Panc1 (cell line): ENCODE measurements at regions not wholly inside any gene's neighbourhood (a gene's known extent, or its start where the extent isn't known, plus 50 kb on each side); places are given as distances from the start of the nearest gene placed in this dataset.
"Not testable (repeated sequence)": the region's sequence is repeated elsewhere in the genome, so short reads cannot be mapped to it uniquely, and the experiment has no call there.

ENCODE experiments used
- ATAC-seq: fragments of 200-7000 bp; cut with Tn5 transposase; 2 replicates; pipeline ENCODE4 v1.9.1; 2020; ENCODE audit warnings: mild to moderate bottlenecking, moderate library complexity
- BruUV-seq: library from RNA; stranded (reverse); fragments of 400-500 nt; replicated peaks from 2 replicates; lab custom pipeline; 2021; lab: Mats Ljungman, UMichigan
- CTCF ChIA-PET: fragments of 300-600 bp; sonication (Branson Sonifier 250); formaldehyde crosslinking; loops from one replicate; lab custom pipeline; 2022; ENCODE audit warnings: antibody characterized with exemption; lab: Charles Lee
- POLR2A ChIA-PET: fragments of 300-600 bp; sonication (Branson Sonifier 250); formaldehyde crosslinking; loops from one replicate; lab custom pipeline; 2022; ENCODE audit warnings: antibody characterized with exemption; lab: Charles Lee
- DNase-seq: peaks from one replicate; pipeline ENCODE4 v3.0.0-alpha.2; 2010; ENCODE audit warnings: low read depth, low spot score
- H3K27ac ChIP-seq: 2 replicates; pipeline ENCODE4 v1.5.1; 2011; ENCODE audit warnings: mild to moderate bottlenecking, low read length, inconsistent platforms
- H3K27me3 ChIP-seq: fragments of 200-500 bp; sonication (Bioruptor generic); 2 replicates; pipeline ENCODE4 v1.6.0; 2014; ENCODE audit warnings: low read length, inconsistent platforms; ENCODE audit not compliant: control insufficient read depth, insufficient read depth
- H3K36me3 ChIP-seq: fragments of 200-500 bp; sonication (Bioruptor generic); 2 replicates; pipeline ENCODE4 v1.5.1; 2014; ENCODE audit warnings: inconsistent platforms, mild to moderate bottlenecking, low read length, moderate library complexity; ENCODE audit not compliant: control insufficient read depth, insufficient read depth
- H3K4me1 ChIP-seq: 2 replicates; pipeline ENCODE4 v1.5.1; 2011; ENCODE audit warnings: inconsistent platforms, mild to moderate bottlenecking, low read length, moderate library complexity; ENCODE audit not compliant: control insufficient read depth, insufficient read depth
- H3K4me3 ChIP-seq, 2 experiments: 2 replicates each; pipeline ENCODE4 v1.5.1; 2011 to 2012; ENCODE audit warnings: low read depth in 2 of 2, low read length in 2 of 2, mild to moderate bottlenecking in 2 of 2, inconsistent platforms in 1 of 2, moderate library complexity in 1 of 2
- H3K9me3 ChIP-seq: fragments of 200-500 bp; sonication (Bioruptor generic); 2 replicates; pipeline ENCODE4 v1.5.1; 2014; ENCODE audit warnings: low read depth, mild to moderate bottlenecking, inconsistent platforms, low read length, moderate library complexity; ENCODE audit not compliant: control insufficient read depth, insufficient read depth
- POLR2AphosphoS5 ChIP-seq: IDR thresholded peaks from 2 replicates; pipeline ENCODE4 v1.6.1; 2012; ENCODE audit warnings: mild to moderate bottlenecking, low read depth, low read length, moderate library complexity
- SIN3A ChIP-seq: IDR thresholded peaks from 2 replicates; pipeline ENCODE4 v1.6.1; 2012; ENCODE audit warnings: low read depth, mild to moderate bottlenecking, low read length, moderate library complexity, borderline replicate concordance; ENCODE audit not compliant: insufficient read depth
- TCF7L2 ChIP-seq: IDR thresholded peaks from 2 replicates; pipeline ENCODE4 v1.6.1; 2011; ENCODE audit warnings: mild to moderate bottlenecking, low read depth, low read length, inconsistent platforms
- in situ Hi-C: cut with HindIII; loops from 2 replicates; pipeline ENCODE4 v1.10.0; 2016; ENCODE audit warnings: low sequenced_read_pairs, low pct_unique_long_range_greater_than_20kb
- intact Hi-C: fragments of 100-400 bp; cut with micrococcal nuclease; formaldehyde crosslinking; loops from one replicate; pipeline ENCODE4 v1.10.0; 2022; ENCODE audit not compliant: unreplicated experiment
- TF ChIP-seq, protein P1 (sequence below): fragments of 450-650 bp; IDR thresholded peaks from 2 replicates; pipeline ENCODE4 v1.5.1; 2017; ENCODE audit warnings: mild to moderate bottlenecking
- TF ChIP-seq, protein P2 (sequence below), 2 experiments: IDR thresholded peaks; 2 replicates each; pipeline ENCODE4 v1.6.1; 2011 to 2012; ENCODE audit warnings: low read depth in 2 of 2, control low read depth in 1 of 2, low read length in 1 of 2, mild to moderate bottlenecking in 1 of 2, moderate library complexity in 1 of 2; ENCODE audit not compliant: insufficient read depth in 1 of 2

DNA sequence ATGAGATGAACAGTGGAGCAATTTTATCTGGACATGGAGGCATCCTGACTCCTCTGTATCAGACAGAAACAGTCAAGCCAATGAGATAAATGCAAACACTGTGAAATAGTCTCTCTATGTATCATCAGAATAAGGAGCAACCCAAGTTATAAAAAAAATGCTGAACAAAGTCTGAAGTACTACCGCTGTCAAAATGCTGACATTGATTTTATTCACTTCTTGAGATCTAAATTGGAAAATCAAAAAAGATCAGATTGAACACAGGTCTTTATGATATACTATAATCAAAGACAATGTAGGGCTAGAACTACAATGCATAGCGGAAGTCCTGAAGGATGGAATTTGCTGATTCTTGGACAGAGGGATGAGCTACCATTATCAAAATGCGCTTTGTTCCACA is 76.1 kb downstream of the FTHL17 start:
- in situ Hi-C loops: no loop called here

GRCh38 chrX:30995060-30995700 is 76.7 kb downstream of the FTHL17 start:
- CTCF ChIA-PET: no interaction called here

More for the DNA sequence above, 76.1 kb downstream of the FTHL17 start:
- ATAC-seq (no peak), DNase-seq (no peak)
- H3K4me3 ChIP-seq: no peak overlapping the region
- TF ChIP-seq SIN3A (no peak), POLR2AphosphoS5 (no peak), TCF7L2 (no peak)
- TF ChIP-seq, protein P1, sequence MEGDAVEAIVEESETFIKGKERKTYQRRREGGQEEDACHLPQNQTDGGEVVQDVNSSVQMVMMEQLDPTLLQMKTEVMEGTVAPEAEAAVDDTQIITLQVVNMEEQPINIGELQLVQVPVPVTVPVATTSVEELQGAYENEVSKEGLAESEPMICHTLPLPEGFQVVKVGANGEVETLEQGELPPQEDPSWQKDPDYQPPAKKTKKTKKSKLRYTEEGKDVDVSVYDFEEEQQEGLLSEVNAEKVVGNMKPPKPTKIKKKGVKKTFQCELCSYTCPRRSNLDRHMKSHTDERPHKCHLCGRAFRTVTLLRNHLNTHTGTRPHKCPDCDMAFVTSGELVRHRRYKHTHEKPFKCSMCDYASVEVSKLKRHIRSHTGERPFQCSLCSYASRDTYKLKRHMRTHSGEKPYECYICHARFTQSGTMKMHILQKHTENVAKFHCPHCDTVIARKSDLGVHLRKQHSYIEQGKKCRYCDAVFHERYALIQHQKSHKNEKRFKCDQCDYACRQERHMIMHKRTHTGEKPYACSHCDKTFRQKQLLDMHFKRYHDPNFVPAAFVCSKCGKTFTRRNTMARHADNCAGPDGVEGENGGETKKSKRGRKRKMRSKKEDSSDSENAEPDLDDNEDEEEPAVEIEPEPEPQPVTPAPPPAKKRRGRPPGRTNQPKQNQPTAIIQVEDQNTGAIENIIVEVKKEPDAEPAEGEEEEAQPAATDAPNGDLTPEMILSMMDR: no peak
- BruUV-seq: no TSS peak
- intact Hi-C loops: no loop called here
- H3K9me3 ChIP-seq: no peaks in the 10 kb centered on the region
- no peaks in the 10 kb centered on the region for H3K36me3 ChIP-seq
- no peak overlapping the region for H3K27ac ChIP-seq
- H3K4me1 ChIP-seq: no peaks in the 10 kb centered on the region
- no peaks in the 10 kb centered on the region for H3K27me3 ChIP-seq
- POLR2A ChIA-PET: no interaction called here
- CTCF ChIA-PET: no interaction called here

DNA sequence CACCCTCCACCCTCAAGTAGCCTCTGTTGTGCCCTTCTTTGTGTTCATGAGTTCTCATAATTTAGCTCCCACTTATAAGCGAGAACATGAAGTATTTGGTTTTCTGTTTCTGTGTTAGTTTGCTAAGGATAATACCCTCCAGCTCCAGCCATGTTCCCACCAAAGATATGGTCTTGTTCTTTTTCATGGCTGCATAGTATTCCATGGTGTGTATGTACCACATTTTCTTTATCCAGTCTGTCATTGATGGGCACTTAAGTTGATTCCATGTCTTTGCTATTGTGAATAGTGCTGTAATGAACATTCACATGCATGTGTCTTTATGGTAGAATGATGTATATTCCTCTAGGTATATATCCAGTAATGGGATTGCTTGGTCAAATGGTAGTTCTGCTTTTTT is 77.8 kb downstream of the FTHL17 start:
- intact Hi-C loops, H3K4me1 ChIP-seq, H3K4me3 ChIP-seq, H3K9me3 ChIP-seq, POLR2A ChIA-PET, CTCF ChIA-PET, DNase-seq, ATAC-seq, in situ Hi-C loops, H3K36me3 ChIP-seq, H3K27ac ChIP-seq, BruUV-seq, H3K27me3 ChIP-seq: not testable (repeated sequence)

More at GRCh38 chrX:30995060-30995700, 76.7 kb downstream of the FTHL17 start:
- TF ChIP-seq SIN3A: no peak
- TF ChIP-seq, protein P2, sequence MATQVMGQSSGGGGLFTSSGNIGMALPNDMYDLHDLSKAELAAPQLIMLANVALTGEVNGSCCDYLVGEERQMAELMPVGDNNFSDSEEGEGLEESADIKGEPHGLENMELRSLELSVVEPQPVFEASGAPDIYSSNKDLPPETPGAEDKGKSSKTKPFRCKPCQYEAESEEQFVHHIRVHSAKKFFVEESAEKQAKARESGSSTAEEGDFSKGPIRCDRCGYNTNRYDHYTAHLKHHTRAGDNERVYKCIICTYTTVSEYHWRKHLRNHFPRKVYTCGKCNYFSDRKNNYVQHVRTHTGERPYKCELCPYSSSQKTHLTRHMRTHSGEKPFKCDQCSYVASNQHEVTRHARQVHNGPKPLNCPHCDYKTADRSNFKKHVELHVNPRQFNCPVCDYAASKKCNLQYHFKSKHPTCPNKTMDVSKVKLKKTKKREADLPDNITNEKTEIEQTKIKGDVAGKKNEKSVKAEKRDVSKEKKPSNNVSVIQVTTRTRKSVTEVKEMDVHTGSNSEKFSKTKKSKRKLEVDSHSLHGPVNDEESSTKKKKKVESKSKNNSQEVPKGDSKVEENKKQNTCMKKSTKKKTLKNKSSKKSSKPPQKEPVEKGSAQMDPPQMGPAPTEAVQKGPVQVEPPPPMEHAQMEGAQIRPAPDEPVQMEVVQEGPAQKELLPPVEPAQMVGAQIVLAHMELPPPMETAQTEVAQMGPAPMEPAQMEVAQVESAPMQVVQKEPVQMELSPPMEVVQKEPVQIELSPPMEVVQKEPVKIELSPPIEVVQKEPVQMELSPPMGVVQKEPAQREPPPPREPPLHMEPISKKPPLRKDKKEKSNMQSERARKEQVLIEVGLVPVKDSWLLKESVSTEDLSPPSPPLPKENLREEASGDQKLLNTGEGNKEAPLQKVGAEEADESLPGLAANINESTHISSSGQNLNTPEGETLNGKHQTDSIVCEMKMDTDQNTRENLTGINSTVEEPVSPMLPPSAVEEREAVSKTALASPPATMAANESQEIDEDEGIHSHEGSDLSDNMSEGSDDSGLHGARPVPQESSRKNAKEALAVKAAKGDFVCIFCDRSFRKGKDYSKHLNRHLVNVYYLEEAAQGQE (IDR thresholded peaks at IDR 0.05; ENCODE audit: insufficient read depth in 1 of 2, low read depth in 2 of 2, low read length in 1 of 2): no peak
- TF ChIP-seq POLR2AphosphoS5: no peak
- Histone ChIP-seq H3K4me1 (no peaks in the 10 kb centered on the region), H3K27me3 (no peaks in the 10 kb centered on the region), H3K4me3 (no peak overlapping the region), H3K9me3 (no peaks in the 10 kb centered on the region), H3K36me3 (no peaks in the 10 kb centered on the region), H3K27ac (no peak overlapping the region)
- DNase-seq: no peak
- in situ Hi-C loops: no loop called here
- POLR2A ChIA-PET: no interaction called here
- no TSS peak for BruUV-seq
- intact Hi-C loops: no loop called here
- no peak for ATAC-seq
